H54 (cell line): ENCODE measurements at regions not wholly inside any gene's neighbourhood (a gene's known extent, or its start where the extent isn't known, plus 50 kb on each side); places are given as distances from the start of the nearest gene placed in this dataset.
"Not testable (repeated sequence)": the region's sequence is repeated elsewhere in the genome, so short reads cannot be mapped to it uniquely, and the experiment has no call there.

ENCODE experiments used
- DNase-seq: peaks from one replicate; pipeline ENCODE4 v3.0.0; 2011; ENCODE audit warnings: low spot score, mixed read lengths; ENCODE audit not compliant: insufficient read length
- FAIRE-seq: peaks from 3 replicates; lab custom pipeline; 2011; peaks lifted over from hg19 to GRCh38; lab: Jason Lieb, UNC
- POLR2A ChIP-seq: IDR thresholded peaks from 2 replicates; pipeline ENCODE4 v1.6.1; 2011; ENCODE audit warnings: low read depth, mild to moderate bottlenecking, low read length

DNA sequence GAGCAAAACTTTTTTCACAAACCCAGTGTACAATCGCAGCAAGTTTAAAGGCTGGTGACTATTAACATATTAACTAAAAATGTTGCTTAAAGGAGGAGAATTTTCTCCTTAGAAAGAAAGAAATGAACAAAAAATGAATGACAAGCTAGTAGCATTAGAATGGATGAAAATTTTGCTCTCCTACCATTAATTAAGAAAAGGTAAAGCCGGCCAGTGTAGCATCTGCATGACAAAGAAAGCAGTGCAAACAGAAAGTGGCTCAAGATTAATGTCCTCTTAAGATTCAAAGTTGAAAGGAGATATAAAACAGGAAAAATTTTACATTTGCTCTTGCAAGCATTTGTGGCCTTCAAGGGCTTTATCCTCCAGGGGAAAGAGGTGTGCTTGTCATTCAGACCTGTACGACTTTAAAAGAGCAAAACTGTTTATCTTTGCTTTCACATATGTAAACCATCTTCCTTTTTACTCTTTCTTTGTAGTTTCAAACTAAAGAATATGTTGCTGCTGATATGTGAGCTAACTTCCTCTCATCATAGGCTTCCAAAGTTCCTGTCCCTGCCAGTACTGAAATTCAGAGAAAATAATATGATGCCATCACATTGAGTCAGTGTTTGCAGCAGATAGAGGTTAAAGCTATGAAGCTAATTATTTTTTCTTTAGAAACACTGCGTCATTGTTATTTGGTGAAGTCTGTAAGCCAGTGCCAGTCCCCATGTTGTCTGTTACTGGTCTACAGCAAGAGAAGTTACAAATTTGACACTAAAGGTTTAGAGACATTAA, 439.1 kb upstream of the GRM7 start:
- FAIRE-seq = no peak
- no peak for DNase-seq
- TF ChIP-seq POLR2A = no peak

- no peak for TF ChIP-seq POLR2A
- DNase-seq (no peak), FAIRE-seq (no peak)
These were observed 435.6 kb upstream of the GRM7 start for GRCh38 chr3:6425289-6425820.

- not testable (repeated sequence) for FAIRE-seq, DNase-seq
These were observed 432.6 kb upstream of the GRM7 start for GRCh38 chr3:6428276-6428675.

- FAIRE-seq (no peak), DNase-seq (no peak)
- no peak for TF ChIP-seq POLR2A
These were observed 425.0 kb upstream of the GRM7 start for GRCh38 chr3:6435951-6436350.

GRCh38 chr3:6437631-6438030, 423.3 kb upstream of the GRM7 start:
- TF ChIP-seq POLR2A = no peak
- no peak for DNase-seq
- FAIRE-seq = no peak

GRCh38 chr3:6438031-6438430, 422.9 kb upstream of the GRM7 start:
- TF ChIP-seq POLR2A = no peak
- DNase-seq (no peak), FAIRE-seq (no peak)

DNA sequence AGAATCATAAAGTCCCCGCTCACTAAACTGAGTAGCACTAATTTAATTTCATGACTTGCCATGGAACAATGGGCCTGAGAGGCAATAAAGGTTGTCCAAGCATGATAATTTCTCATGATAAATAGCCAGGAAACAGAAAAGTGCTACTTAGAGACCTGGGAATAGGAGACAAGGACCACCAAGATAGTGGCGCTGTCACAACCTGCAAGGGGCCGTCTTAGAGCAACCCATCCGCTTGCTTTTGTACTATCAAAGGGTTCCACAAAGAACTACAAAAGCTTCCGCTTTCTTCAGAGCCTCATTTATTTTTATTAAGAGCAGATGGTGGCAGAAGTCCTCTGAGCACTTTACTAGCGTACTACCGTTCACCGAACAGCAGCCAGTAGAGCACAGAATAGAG, 421.7 kb upstream of the GRM7 start:
- FAIRE-seq (no peak), DNase-seq (no peak)
- no peak for TF ChIP-seq POLR2A

GRCh38 chr3:6439824-6440223, 421.1 kb upstream of the GRM7 start:
- FAIRE-seq (no peak), DNase-seq (no peak)
- TF ChIP-seq POLR2A = no peak

- FAIRE-seq (no peak), DNase-seq (no peak)
- no peak for TF ChIP-seq POLR2A
These were observed 415.8 kb upstream of the GRM7 start for GRCh38 chr3:6444888-6445658.

- TF ChIP-seq POLR2A = no peak
- DNase-seq (no peak), FAIRE-seq (no peak)
These were observed 413.6 kb upstream of the GRM7 start for GRCh38 chr3:6447166-6447801.

DNA sequence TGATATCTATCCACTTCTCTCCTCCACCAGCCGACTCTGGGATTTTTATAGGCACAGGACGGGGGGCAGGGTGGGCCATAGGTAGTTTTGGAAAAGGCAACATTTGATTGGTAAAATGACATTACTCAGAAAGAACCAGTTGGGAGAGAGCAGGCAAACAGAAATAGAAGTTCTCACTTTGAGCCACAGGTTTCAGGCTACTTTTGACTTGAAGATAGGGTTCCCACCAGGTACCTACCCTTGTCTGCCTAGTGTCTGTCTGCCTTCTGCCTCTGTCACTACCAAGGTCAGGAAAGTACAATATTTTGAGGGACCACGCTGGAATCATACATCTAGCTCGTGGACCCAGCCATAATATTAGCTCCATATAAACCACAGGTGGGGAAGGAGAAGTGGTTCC, 412.9 kb upstream of the GRM7 start:
- FAIRE-seq (no peak), DNase-seq (no peak)
- no peak for TF ChIP-seq POLR2A

DNA sequence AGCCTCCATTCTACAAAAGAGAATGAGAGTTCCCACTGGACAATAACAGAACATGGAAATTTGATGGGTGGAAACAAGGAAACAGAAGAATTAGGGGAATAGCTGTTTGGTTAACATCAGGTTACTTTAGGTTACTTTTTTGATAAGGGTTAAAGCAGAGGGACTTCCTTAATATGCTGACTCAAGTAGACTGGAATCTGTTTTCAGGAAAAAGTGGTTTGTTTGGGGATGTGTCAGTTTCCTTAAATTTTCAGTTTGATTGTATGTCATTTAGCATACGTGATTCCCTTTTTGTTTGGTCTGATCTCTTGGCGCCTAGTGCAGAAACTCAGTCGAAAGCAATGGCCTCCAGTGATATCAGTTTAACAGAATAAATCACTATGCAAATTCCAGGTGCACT, 411.8 kb upstream of the GRM7 start:
- FAIRE-seq (no peak), DNase-seq (no peak)
- TF ChIP-seq POLR2A = no peak

DNA sequence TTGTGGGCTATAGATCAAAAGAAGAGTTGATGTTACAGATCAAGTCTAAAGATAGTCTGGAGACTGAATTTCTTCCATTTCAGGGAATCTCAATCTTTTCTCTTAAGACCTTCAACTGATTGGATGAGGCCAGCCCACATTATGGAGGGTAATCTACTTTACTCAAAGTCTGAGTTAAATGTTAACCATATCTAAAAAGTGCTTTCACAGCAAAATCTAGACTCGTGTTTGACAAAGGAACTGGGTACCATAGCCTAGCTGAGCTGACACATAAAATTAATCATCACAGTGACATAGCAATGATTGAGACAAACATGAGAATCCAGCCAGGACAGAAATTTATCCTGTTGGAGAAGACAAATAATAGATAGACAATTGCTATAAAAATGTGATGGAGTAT, 407.9 kb upstream of the GRM7 start:
- no peak for TF ChIP-seq POLR2A
- no peak for DNase-seq
- no peak for FAIRE-seq

DNA sequence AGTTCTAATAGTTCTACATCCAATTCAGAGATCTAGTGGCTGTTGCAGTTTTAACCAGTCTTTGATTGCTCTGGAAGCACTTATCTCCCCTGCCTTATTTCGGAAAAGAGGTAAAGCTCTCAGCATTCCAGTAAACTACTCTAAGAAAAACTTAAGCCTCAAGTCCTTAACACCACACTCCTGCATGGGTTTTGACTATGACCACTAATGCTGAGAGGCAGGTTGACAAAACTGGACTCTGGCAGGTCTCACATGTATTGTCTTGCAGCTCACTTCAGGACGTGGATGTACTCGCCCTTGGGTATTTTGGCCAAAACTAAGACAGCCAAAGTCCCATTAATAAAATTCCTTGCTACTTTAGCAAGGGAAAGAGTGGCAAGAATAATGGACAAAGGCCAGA, 405.9 kb upstream of the GRM7 start:
- TF ChIP-seq POLR2A = no peak
- DNase-seq (no peak), FAIRE-seq (no peak)
